ENCODE measurements at regions not wholly inside any gene's neighbourhood (a gene's known extent, or its start where the extent isn't known, plus 50 kb on each side); places are given as distances from the start of the nearest gene placed in this dataset.

- TF ChIP-seq POLR2AphosphoS5 (IDR thresholded peaks at IDR 0.05; ENCODE audit: insufficient read depth, low read depth, low read length) (no peak), CTCF (IDR thresholded peaks at IDR 0.05; ENCODE audit: extremely low read depth in 1 of 2, insufficient read depth in 1 of 2, low read depth in 1 of 2, low read length in 2 of 2) (no peak), EZH2 (IDR thresholded peaks at IDR 0.05; ENCODE audit: borderline replicate concordance, low read depth, low read length, severe bottlenecking) (no peak), POLR2A (IDR thresholded peaks at IDR 0.05; ENCODE audit: low read depth, low read length) (no peak), MAX (IDR thresholded peaks at IDR 0.05; ENCODE audit: insufficient read depth, insufficient read length) (no peak), JUN (IDR thresholded peaks at IDR 0.05; ENCODE audit: borderline replicate concordance, insufficient read depth, insufficient read length, low read depth) (no peak), GATA2 (IDR thresholded peaks at IDR 0.05; ENCODE audit: insufficient read depth, insufficient read length, low read depth, low read length) (no peak), MYC (IDR thresholded peaks at IDR 0.05; ENCODE audit: low read depth, low read length) (no peak), FOS (IDR thresholded peaks at IDR 0.05; ENCODE audit: borderline replicate concordance, insufficient read depth, low read length) (no peak)
Observed at GRCh38 chr21:35324372-35325220, 275.5 kb upstream of the RUNX1 start.

All from endothelial cell of umbilical vein (primary cell).